Natural killer cell (primary cell): ENCODE measurements at regions not wholly inside any gene's neighbourhood (a gene's known extent, or its start where the extent isn't known, plus 50 kb on each side); places are given as distances from the start of the nearest gene placed in this dataset.
A peak's percentile ranks its signal among the peaks of the same experiment; 100 is the strongest.

Experiments used
- ATAC-seq, 3 donors: fragments of 150-1000 bp in 2 of 3; fragments of 200-7000 bp in 1 of 3; cut with Tn5 transposase; 1 replicate in 1 of 3; 2 replicates in 2 of 3; pipeline ENCODE4 v1.10.0; 2021; ENCODE audit warnings: mild to moderate bottlenecking in 2 of 3, moderate library complexity in 2 of 3
- DNase-seq, 2 donors: peaks; one replicate each; pipeline versions ENCODE4 v3.0.0 to v3.0.0-alpha.2; 2013 to 2021; ENCODE audit warnings: mixed read lengths in 1 of 2
- H3K27ac ChIP-seq: one replicate; pipeline ENCODE4 v1.5.1; 2013; ENCODE audit warnings: mild to moderate bottlenecking, low read length
- H3K27me3 ChIP-seq: one replicate; pipeline ENCODE4 v1.6.1; 2013; ENCODE audit warnings: low read length; ENCODE audit not compliant: control insufficient read depth, insufficient read depth
- H3K36me3 ChIP-seq: one replicate; pipeline ENCODE4 v1.6.1; 2013; ENCODE audit warnings: low read length; ENCODE audit not compliant: control insufficient read depth, insufficient read depth
- H3K4me1 ChIP-seq: one replicate; pipeline ENCODE4 v1.6.1; 2013; ENCODE audit warnings: low read length; ENCODE audit not compliant: control insufficient read depth, insufficient read depth
- H3K4me3 ChIP-seq: one replicate; pipeline ENCODE4 v1.5.1; 2013; ENCODE audit warnings: low read length
- H3K9me3 ChIP-seq: one replicate; pipeline ENCODE4 v1.6.1; 2013; ENCODE audit warnings: low read length; ENCODE audit not compliant: control insufficient read depth, insufficient read depth
- H3K27ac Mint-ChIP-seq, 2 donors: one replicate each; pipeline ENCODE4 v1.8.0; 2022; ENCODE audit warnings: mild to moderate bottlenecking in 2 of 2, mixed read lengths in 2 of 2, moderate library complexity in 1 of 2
- H3K27me3 Mint-ChIP-seq, 2 donors: one replicate each; pipeline ENCODE4 v1.8.0; 2022; ENCODE audit warnings: low read depth in 2 of 2, mixed read lengths in 2 of 2
- H3K36me3 Mint-ChIP-seq: one replicate; pipeline ENCODE4 v1.8.0; 2022; ENCODE audit warnings: mixed read lengths
- H3K4me1 Mint-ChIP-seq, 2 donors: one replicate each; pipeline ENCODE4 v1.8.0; 2022; ENCODE audit warnings: mixed read lengths in 2 of 2
- H3K4me3 Mint-ChIP-seq: one replicate; pipeline ENCODE4 v1.8.0; 2022; ENCODE audit warnings: mild to moderate bottlenecking, moderate library complexity, mixed read lengths
- H3K9me3 Mint-ChIP-seq, 2 donors: one replicate each; pipeline ENCODE4 v1.8.0; 2022; ENCODE audit warnings: mixed read lengths in 2 of 2
- CTCF ChIP-seq: fragments of 200-600 bp; IDR thresholded peaks from one replicate; pipeline ENCODE4 v1.8.0; 2022; ENCODE audit warnings: antibody characterized with exemption
- WGBS: methylation state at CpG from one replicate; pipeline ENCODE4 v1.1.7; 2013; ENCODE audit warnings: missing lambda C conversion rate; ENCODE audit not compliant: insufficient coverage; 5-methylcytosine and 5-hydroxymethylcytosine counted together
- intact Hi-C: fragments of 100-400 bp; cut with micrococcal nuclease; formaldehyde crosslinking; loops from one replicate; pipeline ENCODE4 v1.14.2; 2022

DNA sequence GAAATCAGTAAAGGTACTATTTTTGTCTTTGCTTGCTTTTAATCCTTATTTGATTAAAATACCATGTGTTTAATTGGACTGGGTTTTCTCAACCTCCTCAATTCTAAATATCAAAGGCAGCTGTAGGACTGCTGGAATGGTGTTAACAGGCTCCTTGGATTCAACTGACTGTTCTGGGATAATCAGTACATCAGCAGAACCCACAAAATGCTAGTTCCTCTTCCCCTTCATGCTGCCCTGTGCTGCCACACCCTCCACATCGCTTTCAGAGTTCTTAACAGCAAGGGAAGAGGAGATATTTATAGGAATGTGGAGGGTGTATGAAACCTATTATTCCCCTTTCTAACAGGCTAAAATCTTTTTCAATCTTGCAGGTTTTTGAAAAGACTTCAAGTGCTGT is 82.4 kb downstream of the KCTD12 start:
- ATAC-seq (no peak), DNase-seq (no peak)
- intact Hi-C loops, result no loop called here
- Histone ChIP-seq H3K9me3 (no peaks in the 10 kb centered on the region), H3K4me3 (no peak overlapping the region), H3K27me3 (no peaks in the 10 kb centered on the region), H3K36me3 (no peaks in the 10 kb centered on the region), H3K27ac (no peak overlapping the region), H3K4me1 (no peaks in the 10 kb centered on the region)
- no peaks in the 10 kb centered on the region for H3K9me3 Mint-ChIP-seq
- no peak overlapping the region for H3K4me3 Mint-ChIP-seq
- no peak overlapping the region for H3K27ac Mint-ChIP-seq
- H3K36me3 Mint-ChIP-seq, result no peaks in the 10 kb centered on the region
- no peaks in the 10 kb centered on the region for H3K4me1 Mint-ChIP-seq
- no peak for TF ChIP-seq CTCF
- peaks cover 0 to 5% of the 10 kb centered on the region in 2 donors for H3K27me3 Mint-ChIP-seq
- WGBS, result no CpG with 5 or more reads among the region's 1 CpG

- no peak for ATAC-seq
- WGBS, result 100% methylated on average over 1 of the region's 2 CpGs
- H3K4me1 ChIP-seq, result no peaks in the 10 kb centered on the region
- no peaks in the 10 kb centered on the region for H3K4me1 Mint-ChIP-seq
- H3K36me3 Mint-ChIP-seq, result no peaks in the 10 kb centered on the region
- H3K4me3 ChIP-seq, result no peak overlapping the region
- H3K4me3 Mint-ChIP-seq, result no peak overlapping the region
- no peaks in the 10 kb centered on the region for H3K27me3 ChIP-seq
- TF ChIP-seq CTCF, result no peak
- no peak for DNase-seq
- H3K27ac Mint-ChIP-seq, result no peak overlapping the region
- H3K9me3 Mint-ChIP-seq, result no peaks in the 10 kb centered on the region
- intact Hi-C loops, result no loop called here
- no peaks in the 10 kb centered on the region for H3K9me3 ChIP-seq
- H3K36me3 ChIP-seq, result no peaks in the 10 kb centered on the region
- H3K27ac ChIP-seq, result no peak overlapping the region
- H3K27me3 Mint-ChIP-seq, result peaks cover 5 to 13% of the 10 kb centered on the region in 2 donors
Observed at GRCh38 chr13:76800943-76801342, 85.3 kb downstream of the KCTD12 start.

DNA sequence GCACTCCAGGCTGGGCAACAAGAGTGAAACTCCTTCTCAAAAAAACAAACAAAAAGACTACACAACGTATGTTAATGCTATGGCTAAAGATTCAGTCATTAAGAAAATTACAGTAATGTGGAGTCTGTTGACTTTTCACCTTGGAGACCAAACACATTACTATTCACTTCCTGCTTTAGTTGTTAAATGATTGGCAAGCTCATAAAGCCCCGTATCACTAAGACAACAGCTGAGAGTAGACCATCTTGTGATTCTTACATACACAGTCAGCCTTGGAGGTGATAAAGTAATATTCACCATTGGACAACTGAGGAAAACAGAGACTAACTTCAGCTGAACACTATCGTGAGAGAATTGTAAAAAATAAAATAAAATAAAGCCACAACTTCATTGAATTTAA is 86.5 kb downstream of the KCTD12 start:
- intact Hi-C loops, result no loop called here
- Histone ChIP-seq H3K36me3 (no peaks in the 10 kb centered on the region), H3K4me1 (no peaks in the 10 kb centered on the region), H3K4me3 (no peak overlapping the region), H3K27me3 (no peaks in the 10 kb centered on the region), H3K9me3 (no peaks in the 10 kb centered on the region), H3K27ac (no peak overlapping the region)
- Mint-ChIP-seq H3K36me3 (no peaks in the 10 kb centered on the region), H3K4me3 (no peak overlapping the region), H3K27ac (no peak overlapping the region), H3K27me3 (peaks cover 5 to 13% of the 10 kb centered on the region in 2 donors), H3K4me1 (no peaks in the 10 kb centered on the region), H3K9me3 (no peaks in the 10 kb centered on the region)
- no peak for TF ChIP-seq CTCF
- DNase-seq, result no peak
- peak in 1 of 3 donors; percentile 44 for ATAC-seq
- no CpG with 5 or more reads among the region's 3 CpGs for WGBS

DNA sequence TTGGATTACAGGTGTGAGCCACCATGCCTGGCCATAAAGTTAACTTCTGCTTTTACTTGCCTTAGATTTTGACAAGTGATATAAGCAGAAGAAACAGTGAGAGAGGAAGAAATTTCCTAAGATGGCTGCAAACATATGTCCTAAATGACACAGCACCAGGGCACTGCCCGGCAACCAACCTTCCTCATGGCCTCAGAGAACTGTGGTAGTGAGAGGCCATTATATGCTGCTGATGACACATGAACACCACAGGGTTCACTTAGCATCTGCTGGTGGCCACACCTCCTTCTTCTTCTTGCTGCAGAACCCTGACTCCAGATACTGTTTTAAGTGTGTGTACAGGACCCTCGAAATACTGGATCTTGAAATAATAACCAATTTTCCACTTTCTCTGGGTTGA is 88.2 kb downstream of the KCTD12 start:
- ATAC-seq, result peak; percentile 28 to 64 (median 44)
- Mint-ChIP-seq H3K27me3 (peaks cover 3 to 13% of the 10 kb centered on the region in 2 donors), H3K9me3 (no peaks in the 10 kb centered on the region), H3K27ac (no peak overlapping the region), H3K36me3 (no peaks in the 10 kb centered on the region), H3K4me3 (no peak overlapping the region), H3K4me1 (no peaks in the 10 kb centered on the region)
- intact Hi-C loops, result no loop called here
- WGBS, result 40% methylated on average over 1 of the region's 2 CpGs
- Histone ChIP-seq H3K27me3 (no peaks in the 10 kb centered on the region), H3K4me3 (no peak overlapping the region), H3K27ac (no peak overlapping the region), H3K36me3 (no peaks in the 10 kb centered on the region), H3K9me3 (no peaks in the 10 kb centered on the region), H3K4me1 (no peaks in the 10 kb centered on the region)
- TF ChIP-seq CTCF, result no peak
- DNase-seq, result no peak
